ENCODE measurements at regions not wholly inside any gene's neighbourhood (a gene's known extent, or its start where the extent isn't known, plus 50 kb on each side); places are given as distances from the start of the nearest gene placed in this dataset.

DNA sequence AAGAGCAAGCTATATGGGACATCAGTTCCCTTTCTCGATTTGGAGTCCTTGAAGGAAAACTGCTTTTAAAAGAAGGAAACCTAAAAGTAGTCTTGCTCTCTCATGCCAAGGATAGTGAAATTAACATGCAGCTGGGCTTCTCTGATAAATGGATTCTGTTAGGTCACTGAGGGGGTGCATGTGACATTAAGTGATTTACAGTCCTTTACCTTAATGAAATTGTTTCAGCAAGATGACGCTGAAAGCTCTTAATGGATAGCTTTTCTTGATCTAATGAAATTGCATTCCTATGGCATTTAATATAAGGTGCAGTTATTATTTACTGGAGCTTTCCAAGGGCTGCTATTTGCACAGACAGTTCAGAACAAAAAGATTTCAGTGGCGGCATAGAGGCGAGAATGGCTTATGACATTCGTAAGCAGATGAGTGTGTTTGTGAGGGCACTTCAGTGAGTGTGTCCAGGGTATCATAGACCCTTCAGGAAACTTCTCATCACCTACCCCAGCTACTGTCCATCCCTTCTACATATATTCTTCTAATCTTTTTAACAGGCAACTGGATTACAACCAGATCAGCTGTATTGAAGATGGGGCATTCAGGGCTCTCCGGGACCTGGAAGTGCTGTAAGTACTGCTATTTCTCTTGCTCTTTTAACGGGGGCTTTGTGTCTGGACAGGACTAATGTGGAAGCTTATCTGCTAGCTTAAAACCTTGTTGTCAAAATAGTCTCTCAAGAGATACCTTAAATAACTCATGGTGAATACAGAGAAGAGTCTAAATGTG, 219.9 kb upstream of the PACRGL start:
- no peaks in the 10 kb centered on the region for H4K20me1 ChIP-seq (ENCODE audit: low read depth, low read length)
- H3K27me3 ChIP-seq (ENCODE audit: low read length) = no peaks in the 10 kb centered on the region
- no peak overlapping the region for H3K4me3 ChIP-seq (ENCODE audit: insufficient read depth, low read length, poor library complexity, severe bottlenecking)
- no peaks in the 10 kb centered on the region for H3K9me3 ChIP-seq (ENCODE audit: insufficient read depth, low read length)
- no peak overlapping the region for H3K27ac ChIP-seq (ENCODE audit: low read depth, low read length)
- H3K79me2 ChIP-seq (ENCODE audit: insufficient read depth, low read length) = no peaks in the 10 kb centered on the region
- H3K9ac ChIP-seq (ENCODE audit: low read length) = no peak overlapping the region
- no peaks in the 10 kb centered on the region for H3K36me3 ChIP-seq (ENCODE audit: low read length)
- H3K4me2 ChIP-seq (ENCODE audit: low read depth, low read length, poor library complexity, severe bottlenecking) = no peak overlapping the region
- H3K9me2 ChIP-seq (replicated peaks; ENCODE audit: insufficient read depth, low read length) = no peaks in the 10 kb centered on the region
- no peaks in the 10 kb centered on the region for H3F3A ChIP-seq (ENCODE audit: insufficient read depth)
- H2AFZ ChIP-seq (ENCODE audit: low read depth, low read length, severe bottlenecking) = no peak overlapping the region
- TF ChIP-seq EZH2phosphoT487 (conservative IDR thresholded peaks at IDR 0.05; ENCODE audit: low read length) = no peak
- TF ChIP-seq, protein P1, sequence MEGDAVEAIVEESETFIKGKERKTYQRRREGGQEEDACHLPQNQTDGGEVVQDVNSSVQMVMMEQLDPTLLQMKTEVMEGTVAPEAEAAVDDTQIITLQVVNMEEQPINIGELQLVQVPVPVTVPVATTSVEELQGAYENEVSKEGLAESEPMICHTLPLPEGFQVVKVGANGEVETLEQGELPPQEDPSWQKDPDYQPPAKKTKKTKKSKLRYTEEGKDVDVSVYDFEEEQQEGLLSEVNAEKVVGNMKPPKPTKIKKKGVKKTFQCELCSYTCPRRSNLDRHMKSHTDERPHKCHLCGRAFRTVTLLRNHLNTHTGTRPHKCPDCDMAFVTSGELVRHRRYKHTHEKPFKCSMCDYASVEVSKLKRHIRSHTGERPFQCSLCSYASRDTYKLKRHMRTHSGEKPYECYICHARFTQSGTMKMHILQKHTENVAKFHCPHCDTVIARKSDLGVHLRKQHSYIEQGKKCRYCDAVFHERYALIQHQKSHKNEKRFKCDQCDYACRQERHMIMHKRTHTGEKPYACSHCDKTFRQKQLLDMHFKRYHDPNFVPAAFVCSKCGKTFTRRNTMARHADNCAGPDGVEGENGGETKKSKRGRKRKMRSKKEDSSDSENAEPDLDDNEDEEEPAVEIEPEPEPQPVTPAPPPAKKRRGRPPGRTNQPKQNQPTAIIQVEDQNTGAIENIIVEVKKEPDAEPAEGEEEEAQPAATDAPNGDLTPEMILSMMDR (IDR thresholded peaks at IDR 0.05; ENCODE audit: insufficient read depth, low read length, poor library complexity, severe bottlenecking) = no peak

GRCh38 chr4:20483416-20483815, 216.8 kb upstream of the PACRGL start:
- H3K4me2 ChIP-seq (ENCODE audit: low read depth, low read length, poor library complexity, severe bottlenecking) = no peak overlapping the region
- TF ChIP-seq, protein P1 (IDR thresholded peaks at IDR 0.05; ENCODE audit: insufficient read depth, low read length, poor library complexity, severe bottlenecking) = no peak
- no peak for TF ChIP-seq EZH2phosphoT487 (conservative IDR thresholded peaks at IDR 0.05; ENCODE audit: low read length)
- no peak overlapping the region for H3K9ac ChIP-seq (ENCODE audit: low read length)

DNA sequence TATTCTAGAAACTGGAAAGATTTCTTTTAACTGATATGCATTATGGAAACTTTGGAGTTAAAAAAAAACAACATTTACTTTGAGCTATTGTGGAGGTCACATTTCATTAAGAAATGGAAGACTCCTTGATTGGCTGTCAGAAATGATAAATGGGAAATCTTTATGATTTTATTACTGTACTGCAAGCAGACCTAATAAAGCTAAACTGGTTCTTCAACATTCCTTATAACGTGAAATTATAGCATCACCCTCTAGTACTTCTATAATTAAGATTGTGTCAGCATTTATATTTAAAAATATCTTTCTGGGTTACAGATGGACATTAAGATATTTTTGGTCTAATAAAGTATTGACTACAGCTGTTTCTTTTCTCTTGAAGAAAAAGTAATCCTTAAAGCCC, 213.8 kb upstream of the PACRGL start:
- Histone ChIP-seq H3K9me2 (replicated peaks; ENCODE audit: insufficient read depth, low read length) (no peaks in the 10 kb centered on the region), H3K36me3 (ENCODE audit: low read length) (no peaks in the 10 kb centered on the region), H3K4me3 (ENCODE audit: insufficient read depth, low read length, poor library complexity, severe bottlenecking) (no peak overlapping the region), H4K20me1 (ENCODE audit: low read depth, low read length) (no peaks in the 10 kb centered on the region), H2AFZ (ENCODE audit: low read depth, low read length, severe bottlenecking) (no peak overlapping the region), H3K79me2 (ENCODE audit: insufficient read depth, low read length) (no peaks in the 10 kb centered on the region), H3K27ac (ENCODE audit: low read depth, low read length) (no peak overlapping the region), H3K9ac (ENCODE audit: low read length) (no peak overlapping the region), H3K27me3 (ENCODE audit: low read length) (no peaks in the 10 kb centered on the region), H3K4me2 (ENCODE audit: low read depth, low read length, poor library complexity, severe bottlenecking) (no peak overlapping the region), H3K9me3 (ENCODE audit: insufficient read depth, low read length) (no peaks in the 10 kb centered on the region), H3F3A (ENCODE audit: insufficient read depth) (no peaks in the 10 kb centered on the region)
- no peak for TF ChIP-seq EZH2phosphoT487 (conservative IDR thresholded peaks at IDR 0.05; ENCODE audit: low read length)
- TF ChIP-seq, protein P1 (IDR thresholded peaks at IDR 0.05; ENCODE audit: insufficient read depth, low read length, poor library complexity, severe bottlenecking) = no peak

More at GRCh38 chr4:20483416-20483815, 216.8 kb upstream of the PACRGL start:
- Histone ChIP-seq H3K27ac (ENCODE audit: low read depth, low read length) (no peak overlapping the region), H3K9me3 (ENCODE audit: insufficient read depth, low read length) (no peaks in the 10 kb centered on the region), H3K27me3 (ENCODE audit: low read length) (no peaks in the 10 kb centered on the region), H4K20me1 (ENCODE audit: low read depth, low read length) (no peaks in the 10 kb centered on the region), H3K9me2 (replicated peaks; ENCODE audit: insufficient read depth, low read length) (no peaks in the 10 kb centered on the region), H3K4me3 (ENCODE audit: insufficient read depth, low read length, poor library complexity, severe bottlenecking) (no peak overlapping the region), H2AFZ (ENCODE audit: low read depth, low read length, severe bottlenecking) (no peak overlapping the region), H3F3A (ENCODE audit: insufficient read depth) (no peaks in the 10 kb centered on the region), H3K79me2 (ENCODE audit: insufficient read depth, low read length) (no peaks in the 10 kb centered on the region), H3K36me3 (ENCODE audit: low read length) (no peaks in the 10 kb centered on the region)
